HG02970 (cell line): ENCODE measurements at regions not wholly inside any gene's neighbourhood (a gene's known extent, or its start where the extent isn't known, plus 50 kb on each side); places are given as distances from the start of the nearest gene placed in this dataset.
"Not testable (repeated sequence)": the region's sequence is repeated elsewhere in the genome, so short reads cannot be mapped to it uniquely, and the experiment has no call there.

Source experiments
- ATAC-seq: cut with Tn5 transposase; IDR thresholded peaks from one replicate; pipeline ENCODE4 v1.9.1; 2021; ENCODE audit warnings: mild to moderate bottlenecking, moderate library complexity, moderate number of reproducible peaks; ENCODE audit not compliant: unreplicated experiment, low FRiP score

GRCh38 chr3:81998907-81999306, 237.5 kb upstream of the GBE1 start:
- no peak for ATAC-seq

- no peak for ATAC-seq
Measured at GRCh38 chr3:81998139-81998755, 236.8 kb upstream of the GBE1 start.

DNA sequence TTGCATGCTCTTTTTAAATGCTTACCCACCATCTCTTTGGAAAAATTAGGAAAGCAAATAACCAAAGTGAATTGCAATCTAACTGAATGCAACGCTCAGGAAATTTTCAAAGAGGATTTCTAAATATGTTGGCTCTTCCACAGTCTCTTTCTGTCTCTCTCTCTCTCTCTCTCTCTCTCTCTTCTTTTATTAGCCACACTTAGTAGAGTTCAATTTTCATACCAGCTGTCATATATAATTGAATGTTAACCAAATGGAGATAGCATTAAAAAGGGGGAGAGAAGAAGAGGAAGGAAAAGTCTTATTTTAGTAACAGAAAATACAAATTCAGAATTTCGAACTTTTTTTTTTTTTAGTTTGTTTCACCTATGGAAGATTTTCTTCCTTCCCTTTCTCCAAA, 235.9 kb upstream of the GBE1 start:
- ATAC-seq: no peak

GRCh38 chr3:81995329-81995728, 233.9 kb upstream of the GBE1 start:
- ATAC-seq: no peak

DNA sequence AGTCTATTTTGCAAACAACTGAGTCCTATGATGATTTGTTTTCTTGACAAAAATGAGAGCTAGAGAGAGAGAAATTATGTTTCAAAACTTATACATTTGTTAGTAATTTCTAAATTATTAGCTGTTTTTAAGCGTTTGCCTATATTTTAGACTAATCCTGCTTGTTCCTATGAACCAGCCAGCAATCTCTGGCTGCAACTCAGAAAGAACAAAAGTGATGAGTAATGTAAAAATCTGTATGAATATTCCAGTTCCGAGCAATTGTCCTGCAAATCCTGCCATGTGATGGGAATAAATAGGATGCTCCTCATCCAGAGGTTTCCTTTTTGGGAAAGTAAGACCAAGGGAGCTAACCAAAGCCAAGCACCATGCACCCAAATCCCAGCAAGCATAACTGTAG, 228.3 kb upstream of the GBE1 start:
- no peak for ATAC-seq

DNA sequence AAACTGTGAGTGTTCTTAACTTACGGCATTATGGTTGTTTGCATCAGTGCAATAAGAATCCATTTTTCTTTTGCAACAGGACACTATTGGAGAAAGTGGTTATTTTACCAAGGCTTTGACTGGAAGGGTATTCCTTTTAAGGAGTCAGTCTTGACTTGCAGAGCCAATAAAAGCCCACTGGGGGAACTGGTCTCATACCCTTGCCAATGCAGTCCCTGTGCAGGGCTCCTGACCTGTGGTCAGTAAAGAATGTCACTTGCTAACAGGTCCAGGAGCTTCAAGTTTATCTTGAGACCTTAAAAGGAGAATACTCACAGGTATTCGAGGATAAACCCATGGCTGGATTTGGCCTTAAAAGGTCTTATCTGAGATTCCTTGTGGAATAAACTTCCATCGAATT, 227.8 kb upstream of the GBE1 start:
- no peak for ATAC-seq

DNA sequence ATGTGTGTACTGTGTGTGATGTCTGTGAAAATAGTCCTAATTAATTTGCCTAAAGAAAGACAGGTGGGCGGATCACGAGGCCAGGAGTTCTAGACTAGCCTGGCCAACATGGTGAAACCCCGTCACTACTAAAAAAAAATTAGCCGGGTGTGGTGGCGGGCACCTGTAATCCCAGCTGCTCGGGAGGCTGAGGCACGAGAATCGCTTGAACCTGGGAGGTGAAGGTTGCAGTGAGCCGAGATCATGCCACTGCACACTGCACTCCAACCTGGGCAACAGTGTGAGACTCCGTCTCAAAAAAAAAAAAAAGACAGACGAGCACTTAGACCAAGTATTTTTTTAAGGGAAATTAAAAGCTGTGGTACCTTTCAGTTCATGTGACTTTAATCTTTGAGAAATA, 226.0 kb upstream of the GBE1 start:
- ATAC-seq: not testable (repeated sequence)

DNA sequence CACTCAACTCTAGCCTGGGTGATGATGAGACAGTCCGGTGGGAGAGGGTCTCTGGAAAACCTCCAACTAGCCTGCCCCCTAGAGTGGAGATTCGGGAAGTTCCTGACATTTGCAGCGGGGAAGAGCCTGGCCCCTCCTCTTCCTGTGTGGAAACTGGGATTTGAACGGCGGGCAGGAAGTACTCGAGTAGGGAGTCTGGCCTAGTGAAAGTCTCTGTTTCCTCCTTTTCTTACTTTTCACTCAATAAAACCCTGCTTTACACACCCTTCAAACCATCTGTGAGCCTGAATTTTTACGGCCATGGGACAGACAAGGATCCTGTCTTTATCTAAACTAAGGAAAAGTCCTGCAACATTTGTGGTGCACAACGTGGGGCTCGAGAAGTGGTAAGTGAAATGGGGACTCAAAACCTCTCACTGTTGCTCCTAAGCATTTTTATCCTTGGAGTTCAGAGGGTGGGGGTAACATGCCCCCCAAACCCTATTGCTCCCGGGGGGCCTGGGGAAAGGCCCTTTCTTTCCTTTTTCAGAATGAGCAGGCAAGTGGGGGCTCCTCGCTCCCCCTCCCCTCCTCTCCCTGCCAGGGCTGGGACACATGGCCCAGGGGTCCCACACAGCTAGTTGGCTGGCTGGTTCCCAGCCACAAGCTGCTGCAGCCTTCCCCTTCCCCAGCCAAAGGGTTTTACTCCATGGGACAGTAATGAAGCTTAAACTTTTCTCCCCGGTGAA, 224.7 kb upstream of the GBE1 start:
- no peak for ATAC-seq

DNA sequence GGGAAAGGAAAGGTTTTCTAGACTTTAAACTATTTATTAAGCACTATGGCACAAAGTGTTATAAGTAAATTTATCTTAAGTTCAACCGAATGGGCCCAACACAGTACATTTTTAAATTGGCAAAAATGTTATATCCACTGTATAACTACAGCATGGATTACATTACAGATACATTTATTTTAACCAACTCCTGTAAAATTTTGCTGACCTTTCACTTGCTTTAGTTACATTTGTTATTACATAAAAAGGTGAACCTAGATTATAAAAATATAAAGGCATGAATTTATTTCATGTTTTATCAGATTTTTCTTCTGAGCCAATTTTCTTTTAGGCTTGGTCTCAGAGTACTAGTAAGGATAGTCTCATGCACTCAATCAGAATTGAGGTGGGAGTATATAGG, 221.9 kb upstream of the GBE1 start:
- ATAC-seq: no peak

DNA sequence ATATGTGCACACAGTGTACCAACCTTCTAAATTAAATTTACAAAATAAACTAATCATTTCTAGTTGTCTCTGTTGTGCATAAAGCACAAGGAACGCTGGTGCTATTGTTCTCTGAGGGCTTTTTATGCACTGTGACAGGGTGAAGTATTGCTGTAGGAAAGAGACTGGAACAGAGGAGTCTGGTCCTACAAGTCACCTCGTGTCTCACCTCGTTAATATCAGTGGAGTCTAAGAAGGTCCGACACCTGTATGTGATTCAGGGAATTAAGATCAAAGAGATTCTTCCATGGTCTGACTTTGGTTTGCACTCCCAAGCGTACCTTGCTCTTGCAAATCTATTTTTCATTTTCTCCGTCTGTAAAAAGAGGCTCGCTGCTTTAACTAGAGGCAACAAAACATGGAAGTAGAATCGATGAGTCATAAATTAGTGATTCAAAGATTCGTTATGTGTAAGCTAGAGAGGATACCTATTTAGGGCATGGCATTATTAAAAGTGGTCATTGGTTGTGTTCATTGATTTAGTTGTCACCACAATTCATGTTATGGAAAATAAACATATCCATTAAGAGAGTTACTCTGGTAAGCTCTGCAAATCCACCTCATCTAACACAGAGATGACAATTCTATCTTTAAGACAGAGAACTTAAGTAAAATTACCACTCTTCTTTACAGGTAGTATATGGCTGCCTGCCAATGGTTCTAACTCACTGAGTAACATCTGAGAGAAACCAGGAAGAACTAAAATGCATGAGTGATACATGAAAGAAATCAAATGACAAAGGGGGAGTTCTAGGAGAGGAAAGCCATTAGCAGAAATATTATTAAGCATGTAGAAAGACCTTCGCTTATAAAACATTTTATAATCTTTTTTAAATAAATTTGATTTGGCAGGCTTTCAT, 219.4 kb upstream of the GBE1 start:
- ATAC-seq: no peak

- ATAC-seq: no peak
Measured at GRCh38 chr3:81974751-81975150, 213.3 kb upstream of the GBE1 start.

GRCh38 chr3:81968658-81969057, 207.2 kb upstream of the GBE1 start:
- no peak for ATAC-seq

DNA sequence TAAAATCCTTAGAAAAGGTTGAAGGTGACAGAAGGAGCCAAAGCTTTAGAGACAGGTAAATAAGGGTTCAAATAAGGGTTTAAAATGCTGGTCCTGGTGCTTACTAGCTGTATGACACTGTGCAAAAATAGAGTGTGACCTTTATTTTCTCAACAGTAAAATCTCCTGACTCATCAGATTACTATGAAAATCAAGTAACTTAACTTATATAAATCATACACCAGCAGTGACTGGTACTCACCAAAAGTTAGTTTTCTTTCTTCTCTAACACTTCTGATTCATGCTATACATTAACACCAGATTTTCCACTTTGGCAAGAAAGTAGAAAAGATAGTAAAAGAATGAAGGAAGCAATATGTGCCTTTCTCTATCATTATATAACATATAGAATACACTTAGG, 205.9 kb upstream of the GBE1 start:
- ATAC-seq: no peak

DNA sequence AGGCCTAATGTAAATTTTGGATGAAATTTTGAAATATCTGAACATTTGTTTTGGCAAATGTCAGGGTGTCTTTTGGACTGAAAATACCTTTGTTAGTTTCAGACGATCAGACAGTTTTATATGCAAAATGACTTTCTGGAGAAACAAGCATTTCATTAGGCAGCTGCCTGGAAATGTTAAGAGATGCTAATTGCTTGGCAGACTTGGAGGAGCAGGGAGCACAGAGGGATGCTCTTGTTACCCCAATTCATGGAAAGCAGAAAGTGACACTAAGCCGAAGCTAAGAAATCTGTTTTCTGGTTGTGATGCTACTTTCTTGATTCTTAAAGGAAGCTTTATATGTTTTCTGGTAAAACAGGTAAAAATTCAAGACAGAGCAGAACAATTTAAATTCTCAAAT, 204.3 kb upstream of the GBE1 start:
- ATAC-seq: no peak

GRCh38 chr3:81962396-81962795, 201.0 kb upstream of the GBE1 start:
- ATAC-seq: no peak

- no peak for ATAC-seq
Measured at GRCh38 chr3:81958972-81959640, 197.7 kb upstream of the GBE1 start.

GRCh38 chr3:81955878-81956277, 194.4 kb upstream of the GBE1 start:
- no peak for ATAC-seq

DNA sequence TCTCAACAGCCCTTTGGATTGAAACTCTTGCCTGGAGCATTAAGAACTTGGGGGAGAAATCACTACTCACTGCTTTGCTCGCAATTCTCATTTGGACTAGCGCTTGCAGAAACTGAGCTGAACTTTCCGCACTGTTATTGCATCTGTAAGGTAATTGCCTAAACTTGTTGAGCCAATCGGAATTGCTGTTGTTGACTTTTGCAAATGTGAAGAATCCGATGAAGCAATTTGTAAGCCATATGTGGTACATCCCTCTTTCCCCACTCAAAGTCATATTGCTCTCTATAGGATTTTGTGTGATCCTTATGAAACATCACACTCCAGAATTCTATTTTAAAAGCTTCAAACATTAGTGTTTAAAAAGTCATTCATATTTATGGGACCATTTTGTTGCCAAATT, 191.7 kb upstream of the GBE1 start:
- ATAC-seq: no peak

- ATAC-seq: no peak
Measured at GRCh38 chr3:81952141-81952540, 190.7 kb upstream of the GBE1 start.

DNA sequence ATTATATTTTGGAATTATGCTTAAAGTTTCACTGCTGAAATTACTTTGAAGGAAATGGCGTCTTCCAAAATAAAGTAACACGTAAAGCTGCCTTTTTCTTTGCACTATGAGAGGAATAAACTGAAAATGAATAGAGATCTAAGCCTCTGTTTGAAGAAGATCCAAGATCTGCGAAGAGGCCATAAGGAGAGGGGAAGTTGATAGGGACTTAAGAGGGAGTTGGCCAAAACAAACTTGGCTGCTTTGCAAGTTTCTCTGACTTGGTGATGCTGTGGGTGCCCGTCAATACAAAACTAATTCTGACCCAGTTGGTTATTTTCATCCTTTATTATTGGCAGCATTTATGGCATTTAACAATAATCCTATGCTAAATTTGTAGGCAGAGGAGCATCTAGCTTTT, 190.2 kb upstream of the GBE1 start:
- ATAC-seq: no peak

DNA sequence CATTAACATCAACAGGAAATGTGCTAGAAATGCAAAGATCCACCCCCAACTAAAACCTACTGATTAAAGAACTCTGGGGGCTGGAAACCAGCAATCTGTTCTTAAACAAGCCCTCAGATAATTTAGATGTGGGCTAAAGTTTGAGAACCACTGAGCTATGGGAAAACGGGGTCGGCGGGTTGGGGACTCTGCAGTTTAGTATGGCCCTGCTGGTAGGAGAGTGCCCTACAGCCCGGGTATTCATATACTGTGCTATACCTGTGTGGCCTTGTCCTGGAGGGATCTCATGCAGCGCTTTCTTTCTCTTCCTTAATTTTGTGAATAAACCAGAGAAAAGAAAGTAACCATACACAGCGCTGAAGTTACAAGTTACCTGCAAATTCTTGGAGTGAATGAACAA, 189.7 kb upstream of the GBE1 start:
- ATAC-seq: no peak
